SK-N-MC (cell line): ENCODE measurements at regions not wholly inside any gene's neighbourhood (a gene's known extent, or its start where the extent isn't known, plus 50 kb on each side); places are given as distances from the start of the nearest gene placed in this dataset.

ENCODE experiments used
- EZH2 ChIP-seq: fragments of 200-600 bp; sonication (generic); IDR thresholded peaks from one replicate; pipeline ENCODE4 v1.6.1; 2017; ENCODE audit warnings: antibody characterized with exemption
- POLR2AphosphoS5 ChIP-seq: IDR thresholded peaks from 2 replicates; pipeline ENCODE4 v1.6.1; 2012; ENCODE audit warnings: mild to moderate bottlenecking, low read depth, low read length, borderline replicate concordance

DNA sequence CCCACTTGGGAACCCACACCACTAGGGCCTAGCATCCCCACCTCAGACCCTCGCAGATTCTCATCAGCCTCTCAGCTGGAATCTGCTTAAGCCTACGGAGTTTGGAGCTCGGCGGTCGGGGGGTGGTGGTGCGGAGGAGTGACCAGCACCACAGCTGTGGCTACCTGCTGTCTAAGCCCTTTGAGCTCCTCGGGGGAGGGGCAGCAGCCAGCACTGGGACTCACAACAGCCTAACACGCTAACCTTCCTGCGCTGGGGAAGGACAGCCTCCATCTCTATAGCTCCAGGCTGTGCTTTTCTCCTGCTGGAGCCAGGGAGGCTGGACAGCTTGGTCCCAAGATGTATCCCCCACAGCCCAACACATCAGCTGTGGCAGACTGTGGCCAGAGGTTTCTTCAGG is 281.5 kb downstream of the USP46 start:
- TF ChIP-seq POLR2AphosphoS5, result no peak
- TF ChIP-seq EZH2, result no peak
